Chondrocyte (in vitro differentiated cells): ENCODE measurements at regions not wholly inside any gene's neighbourhood (a gene's known extent, or its start where the extent isn't known, plus 50 kb on each side); places are given as distances from the start of the nearest gene placed in this dataset.

ENCODE experiments used
- DNase-seq: peaks from one replicate; pipeline ENCODE4 v3.0.0; 2021; ENCODE audit warnings: mixed read lengths, low spot score
- H3K27ac Mint-ChIP-seq: one replicate; pipeline ENCODE4 v1.8.0; 2021; ENCODE audit warnings: mild to moderate bottlenecking, moderate library complexity, mixed read lengths; ENCODE audit not compliant: unreplicated experiment
- H3K27me3 Mint-ChIP-seq: 2 replicates; pipeline ENCODE4 v1.8.0; 2021; ENCODE audit warnings: low read depth, mixed read lengths
- H3K36me3 Mint-ChIP-seq: 2 replicates; pipeline ENCODE4 v1.8.0; 2021; ENCODE audit warnings: low read depth, mixed read lengths
- H3K4me1 Mint-ChIP-seq: 2 replicates; pipeline ENCODE4 v1.8.0; 2021; ENCODE audit warnings: low read depth, mild to moderate bottlenecking, mixed read lengths
- H3K4me3 Mint-ChIP-seq: one replicate; pipeline ENCODE4 v1.8.0; 2021; ENCODE audit warnings: mild to moderate bottlenecking, moderate library complexity, mixed read lengths; ENCODE audit not compliant: unreplicated experiment
- H3K9me3 Mint-ChIP-seq: 2 replicates; pipeline ENCODE4 v1.8.0; 2021; ENCODE audit warnings: low read depth, mixed read lengths
- CTCF ChIP-seq: fragments of 200-600 bp; sonication (generic); IDR thresholded peaks from 2 replicates; pipeline ENCODE4 v1.5.0; 2021; ENCODE audit warnings: antibody characterized with exemption, mild to moderate bottlenecking, moderate library complexity

GRCh38 chr13:44015811-44016210, 136.1 kb downstream of the LACC1 start:
- TF ChIP-seq CTCF = no peak
- Mint-ChIP-seq H3K27me3 (no peaks in the 10 kb centered on the region), H3K27ac (no peak overlapping the region), H3K4me1 (peaks cover 63% of the 10 kb centered on the region), H3K4me3 (no peak overlapping the region), H3K36me3 (no peaks in the 10 kb centered on the region), H3K9me3 (no peaks in the 10 kb centered on the region)
- no peak for DNase-seq

DNA sequence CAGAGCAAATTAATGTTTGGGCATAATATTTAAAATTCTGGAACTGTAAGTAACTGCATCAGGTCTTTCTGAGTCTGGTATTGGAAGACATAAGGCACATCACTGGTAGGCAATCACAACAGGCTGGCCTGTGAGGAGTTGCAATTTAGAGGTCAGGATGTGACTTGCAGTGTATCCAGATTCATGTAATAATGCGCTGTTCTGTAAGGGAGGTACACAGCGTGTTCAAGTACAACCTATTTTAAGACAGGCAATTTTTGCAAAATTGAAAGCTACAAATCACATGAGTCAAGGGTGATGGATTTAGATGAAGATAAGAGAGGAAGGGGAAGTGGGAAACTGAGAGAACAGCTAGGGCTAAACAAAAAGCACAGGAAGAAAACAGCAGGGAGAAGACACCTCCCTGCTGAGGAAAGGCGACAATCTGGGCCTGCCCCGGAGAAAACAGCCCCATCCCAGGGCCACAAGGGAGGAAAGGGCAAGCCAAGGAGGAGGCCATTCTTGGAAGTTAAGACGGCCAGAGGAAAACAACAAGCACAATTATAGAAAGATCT, 138.1 kb downstream of the LACC1 start:
- no peak overlapping the region for H3K4me3 Mint-ChIP-seq
- no peaks in the 10 kb centered on the region for H3K9me3 Mint-ChIP-seq
- H3K27me3 Mint-ChIP-seq = no peaks in the 10 kb centered on the region
- H3K36me3 Mint-ChIP-seq = no peaks in the 10 kb centered on the region
- H3K27ac Mint-ChIP-seq = peak overlapping the region; percentile 56
- no peak for TF ChIP-seq CTCF
- no peak for DNase-seq
- H3K4me1 Mint-ChIP-seq = peaks cover 66% of the 10 kb centered on the region

GRCh38 chr13:44019651-44020050, 139.9 kb downstream of the LACC1 start:
- no peak overlapping the region for H3K27ac Mint-ChIP-seq
- TF ChIP-seq CTCF = no peak
- H3K4me1 Mint-ChIP-seq = peaks cover 50% of the 10 kb centered on the region
- DNase-seq = no peak
- H3K36me3 Mint-ChIP-seq = no peaks in the 10 kb centered on the region
- no peaks in the 10 kb centered on the region for H3K27me3 Mint-ChIP-seq
- H3K9me3 Mint-ChIP-seq = no peaks in the 10 kb centered on the region
- H3K4me3 Mint-ChIP-seq = no peak overlapping the region

- DNase-seq = no peak
- no peak for TF ChIP-seq CTCF
- no peaks in the 10 kb centered on the region for H3K27me3 Mint-ChIP-seq
- peak overlapping the region; percentile 67 for H3K27ac Mint-ChIP-seq
- peaks cover 37% of the 10 kb centered on the region for H3K4me1 Mint-ChIP-seq
- H3K36me3 Mint-ChIP-seq = no peaks in the 10 kb centered on the region
- no peaks in the 10 kb centered on the region for H3K9me3 Mint-ChIP-seq
- H3K4me3 Mint-ChIP-seq = no peak overlapping the region
Measured at GRCh38 chr13:44021422-44021821, 141.7 kb downstream of the LACC1 start.

GRCh38 chr13:44022196-44022595, 142.5 kb downstream of the LACC1 start:
- Mint-ChIP-seq H3K4me1 (peaks cover 37% of the 10 kb centered on the region), H3K4me3 (no peak overlapping the region), H3K36me3 (no peaks in the 10 kb centered on the region), H3K27ac (peak overlapping the region; percentile 55), H3K9me3 (peaks cover 2% of the 10 kb centered on the region), H3K27me3 (no peaks in the 10 kb centered on the region)
- no peak for TF ChIP-seq CTCF
- no peak for DNase-seq
